ENCODE measurements at regions not wholly inside any gene's neighbourhood (a gene's known extent, or its start where the extent isn't known, plus 50 kb on each side); places are given as distances from the start of the nearest gene placed in this dataset.

- no peak for ATAC-seq
- Histone ChIP-seq H3K27me3 (ENCODE audit: insufficient read depth) (no peaks in the 10 kb centered on the region), H2AFZ (no peak overlapping the region), H3F3A (replicated peaks; ENCODE audit: low read depth) (no peaks in the 10 kb centered on the region), H3K36me3 (ENCODE audit: insufficient read depth) (no peaks in the 10 kb centered on the region), H3K4me1 (ENCODE audit: insufficient read depth) (no peaks in the 10 kb centered on the region), H3K9me2 (ENCODE audit: insufficient read depth) (peaks cover 10% of the 10 kb centered on the region; the same call in 1 of the 2 replicates), H4K20me1 (replicated peaks; ENCODE audit: insufficient read depth) (no peaks in the 10 kb centered on the region), H3K27ac (ENCODE audit: low read depth) (no peak overlapping the region), H3K79me2 (replicated peaks; ENCODE audit: insufficient read depth) (no peaks in the 10 kb centered on the region), H3K4me2 (no peak overlapping the region), H3K4me3 (no peak overlapping the region)
- Mint-ChIP-seq H3K4me1 (peaks cover 10% of the 10 kb centered on the region), H3K4me3 (no peak overlapping the region), H3K27ac (no peak overlapping the region), H3K27me3 (ENCODE audit: insufficient read depth, low read depth, poor library complexity) (no peaks in the 10 kb centered on the region), H3K36me3 (ENCODE audit: low read depth) (no peaks in the 10 kb centered on the region), H3K9me3 (peaks cover 7% of the 10 kb centered on the region)
- no peak for DNase-seq (ENCODE audit: low spot score)
- no peak for TF ChIP-seq ZNF114 (CRISPR knock-in tag; IDR thresholded peaks at IDR 0.05)
- TF ChIP-seq, protein P1, sequence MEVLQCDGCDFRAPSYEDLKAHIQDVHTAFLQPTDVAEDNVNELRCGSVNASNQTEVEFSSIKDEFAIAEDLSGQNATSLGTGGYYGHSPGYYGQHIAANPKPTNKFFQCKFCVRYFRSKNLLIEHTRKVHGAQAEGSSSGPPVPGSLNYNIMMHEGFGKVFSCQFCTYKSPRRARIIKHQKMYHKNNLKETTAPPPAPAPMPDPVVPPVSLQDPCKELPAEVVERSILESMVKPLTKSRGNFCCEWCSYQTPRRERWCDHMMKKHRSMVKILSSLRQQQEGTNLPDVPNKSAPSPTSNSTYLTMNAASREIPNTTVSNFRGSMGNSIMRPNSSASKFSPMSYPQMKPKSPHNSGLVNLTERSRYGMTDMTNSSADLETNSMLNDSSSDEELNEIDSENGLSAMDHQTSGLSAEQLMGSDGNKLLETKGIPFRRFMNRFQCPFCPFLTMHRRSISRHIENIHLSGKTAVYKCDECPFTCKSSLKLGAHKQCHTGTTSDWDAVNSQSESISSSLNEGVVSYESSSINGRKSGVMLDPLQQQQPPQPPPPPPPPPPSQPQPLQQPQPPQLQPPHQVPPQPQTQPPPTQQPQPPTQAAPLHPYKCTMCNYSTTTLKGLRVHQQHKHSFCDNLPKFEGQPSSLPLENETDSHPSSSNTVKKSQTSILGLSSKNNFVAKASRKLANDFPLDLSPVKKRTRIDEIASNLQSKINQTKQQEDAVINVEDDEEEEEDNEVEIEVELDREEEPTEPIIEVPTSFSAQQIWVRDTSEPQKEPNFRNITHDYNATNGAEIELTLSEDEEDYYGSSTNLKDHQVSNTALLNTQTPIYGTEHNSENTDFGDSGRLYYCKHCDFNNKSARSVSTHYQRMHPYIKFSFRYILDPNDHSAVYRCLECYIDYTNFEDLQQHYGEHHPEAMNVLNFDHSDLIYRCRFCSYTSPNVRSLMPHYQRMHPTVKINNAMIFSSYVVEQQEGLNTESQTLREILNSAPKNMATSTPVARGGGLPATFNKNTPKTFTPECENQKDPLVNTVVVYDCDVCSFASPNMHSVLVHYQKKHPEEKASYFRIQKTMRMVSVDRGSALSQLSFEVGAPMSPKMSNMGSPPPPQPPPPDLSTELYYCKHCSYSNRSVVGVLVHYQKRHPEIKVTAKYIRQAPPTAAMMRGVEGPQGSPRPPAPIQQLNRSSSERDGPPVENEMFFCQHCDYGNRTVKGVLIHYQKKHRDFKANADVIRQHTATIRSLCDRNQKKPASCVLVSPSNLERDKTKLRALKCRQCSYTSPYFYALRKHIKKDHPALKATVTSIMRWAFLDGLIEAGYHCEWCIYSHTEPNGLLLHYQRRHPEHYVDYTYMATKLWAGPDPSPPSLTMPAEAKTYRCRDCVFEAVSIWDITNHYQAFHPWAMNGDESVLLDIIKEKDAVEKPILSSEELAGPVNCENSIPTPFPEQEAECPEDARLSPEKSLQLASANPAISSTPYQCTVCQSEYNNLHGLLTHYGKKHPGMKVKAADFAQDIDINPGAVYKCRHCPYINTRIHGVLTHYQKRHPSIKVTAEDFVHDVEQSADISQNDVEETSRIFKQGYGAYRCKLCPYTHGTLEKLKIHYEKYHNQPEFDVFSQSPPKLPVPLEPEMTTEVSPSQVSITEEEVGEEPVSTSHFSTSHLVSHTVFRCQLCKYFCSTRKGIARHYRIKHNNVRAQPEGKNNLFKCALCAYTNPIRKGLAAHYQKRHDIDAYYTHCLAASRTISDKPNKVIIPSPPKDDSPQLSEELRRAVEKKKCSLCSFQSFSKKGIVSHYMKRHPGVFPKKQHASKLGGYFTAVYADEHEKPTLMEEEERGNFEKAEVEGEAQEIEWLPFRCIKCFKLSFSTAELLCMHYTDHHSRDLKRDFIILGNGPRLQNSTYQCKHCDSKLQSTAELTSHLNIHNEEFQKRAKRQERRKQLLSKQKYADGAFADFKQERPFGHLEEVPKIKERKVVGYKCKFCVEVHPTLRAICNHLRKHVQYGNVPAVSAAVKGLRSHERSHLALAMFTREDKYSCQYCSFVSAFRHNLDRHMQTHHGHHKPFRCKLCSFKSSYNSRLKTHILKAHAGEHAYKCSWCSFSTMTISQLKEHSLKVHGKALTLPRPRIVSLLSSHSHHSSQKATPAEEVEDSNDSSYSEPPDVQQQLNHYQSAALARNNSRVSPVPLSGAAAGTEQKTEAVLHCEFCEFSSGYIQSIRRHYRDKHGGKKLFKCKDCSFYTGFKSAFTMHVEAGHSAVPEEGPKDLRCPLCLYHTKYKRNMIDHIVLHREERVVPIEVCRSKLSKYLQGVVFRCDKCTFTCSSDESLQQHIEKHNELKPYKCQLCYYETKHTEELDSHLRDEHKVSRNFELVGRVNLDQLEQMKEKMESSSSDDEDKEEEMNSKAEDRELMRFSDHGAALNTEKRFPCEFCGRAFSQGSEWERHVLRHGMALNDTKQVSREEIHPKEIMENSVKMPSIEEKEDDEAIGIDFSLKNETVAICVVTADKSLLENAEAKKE (CRISPR knock-in tag; IDR thresholded peaks at IDR 0.05) = no peak
- TF ChIP-seq ETS1 (IDR thresholded peaks at IDR 0.05) = no peak
- no peak for TF ChIP-seq EZH2phosphoT487 (IDR thresholded peaks at IDR 0.05; ENCODE audit: unreplicated experiment)
- no peak for TF ChIP-seq EZH2 (IDR thresholded peaks at IDR 0.05; ENCODE audit: low read depth, unreplicated experiment)
- no peak for TF ChIP-seq POLR2AphosphoS5 (IDR thresholded peaks at IDR 0.05; ENCODE audit: low read depth)
- TF ChIP-seq, protein P2, sequence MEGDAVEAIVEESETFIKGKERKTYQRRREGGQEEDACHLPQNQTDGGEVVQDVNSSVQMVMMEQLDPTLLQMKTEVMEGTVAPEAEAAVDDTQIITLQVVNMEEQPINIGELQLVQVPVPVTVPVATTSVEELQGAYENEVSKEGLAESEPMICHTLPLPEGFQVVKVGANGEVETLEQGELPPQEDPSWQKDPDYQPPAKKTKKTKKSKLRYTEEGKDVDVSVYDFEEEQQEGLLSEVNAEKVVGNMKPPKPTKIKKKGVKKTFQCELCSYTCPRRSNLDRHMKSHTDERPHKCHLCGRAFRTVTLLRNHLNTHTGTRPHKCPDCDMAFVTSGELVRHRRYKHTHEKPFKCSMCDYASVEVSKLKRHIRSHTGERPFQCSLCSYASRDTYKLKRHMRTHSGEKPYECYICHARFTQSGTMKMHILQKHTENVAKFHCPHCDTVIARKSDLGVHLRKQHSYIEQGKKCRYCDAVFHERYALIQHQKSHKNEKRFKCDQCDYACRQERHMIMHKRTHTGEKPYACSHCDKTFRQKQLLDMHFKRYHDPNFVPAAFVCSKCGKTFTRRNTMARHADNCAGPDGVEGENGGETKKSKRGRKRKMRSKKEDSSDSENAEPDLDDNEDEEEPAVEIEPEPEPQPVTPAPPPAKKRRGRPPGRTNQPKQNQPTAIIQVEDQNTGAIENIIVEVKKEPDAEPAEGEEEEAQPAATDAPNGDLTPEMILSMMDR (conservative IDR thresholded peaks at IDR 0.05; ENCODE audit: low read depth in 2 of 2) = no peak
- TF ChIP-seq ZNF331 (CRISPR knock-in tag; IDR thresholded peaks at IDR 0.05; ENCODE audit: low read depth) = no peak
- TF ChIP-seq JUNB (IDR thresholded peaks at IDR 0.05; ENCODE audit: unreplicated experiment) = no peak
These were observed 447.2 kb downstream of the INHBA start for GRCh38 chr7:41255716-41256115.

All from GM23338 (cell line).